GM18498 (cell line): ENCODE measurements at regions not wholly inside any gene's neighbourhood (a gene's known extent, or its start where the extent isn't known, plus 50 kb on each side); places are given as distances from the start of the nearest gene placed in this dataset.

Experiments
- ATAC-seq: cut with Tn5 transposase; IDR thresholded peaks from one replicate; pipeline ENCODE4 v1.9.1; 2021; ENCODE audit warnings: mild to moderate bottlenecking, moderate library complexity; ENCODE audit not compliant: unreplicated experiment

DNA sequence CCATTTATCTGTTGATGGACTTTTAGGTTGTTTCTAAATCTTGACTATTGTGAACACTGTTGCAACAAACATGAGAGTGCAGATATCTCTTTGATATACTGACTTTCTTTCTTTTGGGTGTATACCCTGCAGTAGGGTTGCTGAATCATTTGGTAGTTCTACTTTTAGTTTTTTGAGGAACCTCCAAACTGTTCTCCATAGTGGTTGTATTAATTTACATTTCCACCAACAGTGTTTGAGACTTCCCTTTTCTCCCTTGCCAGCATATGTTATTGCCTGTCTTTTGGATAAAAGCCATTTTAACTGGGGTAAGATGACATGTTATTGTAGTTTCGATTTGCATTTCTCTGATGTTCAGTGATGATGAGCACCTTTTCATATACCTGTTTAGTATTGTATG lies 330.0 kb downstream of the DDX10 start:
- ATAC-seq, result no peak

DNA sequence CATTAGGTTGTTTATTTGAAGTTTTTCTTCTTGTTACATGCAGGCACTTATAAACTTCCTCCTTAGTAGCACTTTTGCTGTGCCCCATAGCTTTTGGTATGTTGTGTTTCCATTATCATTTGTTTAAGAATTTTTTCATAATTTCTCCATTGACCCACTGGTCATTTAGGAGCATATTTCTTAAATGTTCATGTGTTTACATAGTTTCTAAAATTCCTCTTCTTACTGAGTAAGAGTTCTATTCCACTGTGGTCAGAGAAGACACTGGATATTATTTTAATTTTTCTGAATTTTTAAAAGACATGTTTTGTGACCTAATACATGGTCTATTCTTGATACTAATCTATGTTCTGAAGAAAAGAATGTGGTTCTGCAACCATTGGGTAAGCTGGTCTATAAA lies 333.0 kb downstream of the DDX10 start:
- no peak for ATAC-seq

DNA sequence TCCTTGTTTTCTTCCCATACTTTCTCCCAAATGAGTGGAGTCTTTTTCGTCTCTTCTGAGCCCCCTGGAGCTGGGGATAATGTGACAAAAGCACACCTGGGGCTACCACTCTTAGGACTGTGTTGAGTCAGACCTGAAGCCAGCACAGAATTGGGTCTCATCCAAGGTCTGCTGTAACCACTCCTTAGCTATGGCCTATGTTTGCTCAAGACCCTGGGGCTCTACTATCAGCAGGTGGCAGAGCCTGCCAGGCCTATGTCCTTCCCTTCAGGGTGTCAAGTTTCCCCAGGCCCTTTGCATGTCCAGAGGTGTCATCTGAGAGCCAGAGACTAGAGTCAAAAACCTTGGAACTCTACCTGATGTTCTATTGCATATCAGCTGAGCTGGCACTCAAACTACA lies 335.7 kb downstream of the DDX10 start:
- ATAC-seq, result no peak

DNA sequence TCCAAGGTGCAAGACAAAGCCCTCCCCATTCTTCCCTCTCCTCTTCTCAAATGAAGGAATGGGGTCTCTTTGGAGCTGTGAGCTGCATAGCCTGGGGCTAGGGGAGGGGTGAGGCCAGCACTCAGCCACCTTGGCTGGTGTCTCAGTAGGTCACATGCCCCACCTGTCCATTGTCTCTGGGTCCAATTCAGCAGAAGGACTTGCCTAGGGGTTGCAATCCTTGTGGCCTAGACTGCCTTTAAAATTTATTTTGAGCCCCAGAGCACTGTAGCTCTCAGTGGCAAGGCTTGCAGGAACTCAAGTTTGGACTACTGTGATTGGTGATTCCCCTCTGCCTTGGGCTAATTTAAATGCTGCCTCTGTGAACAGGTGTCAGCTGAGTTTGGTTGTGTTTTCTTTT lies 336.7 kb downstream of the DDX10 start:
- no peak for ATAC-seq

DNA sequence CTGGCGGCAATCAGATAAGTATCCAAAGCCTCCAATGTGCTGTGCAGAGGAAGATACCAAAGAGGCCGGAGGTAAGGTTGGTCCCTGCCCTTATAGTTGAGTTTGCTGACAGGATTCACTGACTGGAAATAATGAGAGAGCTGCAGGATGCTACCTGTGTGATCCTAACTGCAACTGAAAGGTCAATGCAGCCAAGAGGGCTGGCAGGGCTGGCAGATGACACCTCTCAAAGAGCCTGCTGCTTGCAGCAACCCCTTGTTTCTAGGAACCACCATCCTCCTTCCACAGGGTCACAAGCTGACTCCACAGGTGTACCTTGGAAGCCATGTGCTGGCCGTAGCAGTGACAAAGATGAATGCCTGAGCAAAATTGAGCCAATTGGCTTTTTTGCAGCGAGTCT lies 348.1 kb downstream of the DDX10 start:
- no peak for ATAC-seq

DNA sequence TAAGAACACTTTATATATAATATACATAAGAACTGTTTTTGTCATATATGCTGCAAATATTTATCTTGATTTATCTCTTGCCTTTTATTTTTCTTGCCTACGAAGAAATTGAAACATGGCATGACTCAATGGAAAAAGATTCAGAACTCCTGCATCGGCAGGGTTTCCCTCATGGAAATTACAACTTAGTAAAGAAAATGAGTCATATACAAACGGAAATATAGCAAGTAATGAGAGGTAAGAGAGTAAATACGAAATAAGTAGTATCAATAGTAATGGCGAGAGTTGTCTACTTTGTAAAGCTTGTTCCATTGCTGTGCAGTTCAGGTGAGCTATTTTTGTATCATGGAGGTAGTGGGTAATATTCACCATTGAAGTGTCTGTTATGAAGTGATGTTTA lies 350.4 kb downstream of the DDX10 start:
- no peak for ATAC-seq

DNA sequence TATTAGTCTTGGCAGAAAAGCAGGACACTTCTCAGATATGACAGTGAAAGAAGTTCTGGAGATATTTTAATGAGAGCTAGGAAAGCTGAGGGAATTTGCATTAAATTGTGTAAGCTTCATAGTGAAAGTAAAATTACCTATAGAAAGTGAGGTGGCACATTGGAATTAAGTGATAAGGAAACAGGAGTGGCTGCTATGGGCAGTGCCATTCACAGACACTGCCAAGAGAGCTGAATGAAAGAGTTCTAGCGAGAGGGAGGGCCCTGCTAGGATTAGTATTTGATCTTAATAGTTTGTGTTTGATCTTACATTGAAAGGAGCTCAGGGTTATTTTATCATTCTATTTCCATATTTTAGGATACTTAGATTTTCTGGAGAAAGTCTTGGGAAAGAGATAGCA lies 351.9 kb downstream of the DDX10 start:
- ATAC-seq, result no peak

DNA sequence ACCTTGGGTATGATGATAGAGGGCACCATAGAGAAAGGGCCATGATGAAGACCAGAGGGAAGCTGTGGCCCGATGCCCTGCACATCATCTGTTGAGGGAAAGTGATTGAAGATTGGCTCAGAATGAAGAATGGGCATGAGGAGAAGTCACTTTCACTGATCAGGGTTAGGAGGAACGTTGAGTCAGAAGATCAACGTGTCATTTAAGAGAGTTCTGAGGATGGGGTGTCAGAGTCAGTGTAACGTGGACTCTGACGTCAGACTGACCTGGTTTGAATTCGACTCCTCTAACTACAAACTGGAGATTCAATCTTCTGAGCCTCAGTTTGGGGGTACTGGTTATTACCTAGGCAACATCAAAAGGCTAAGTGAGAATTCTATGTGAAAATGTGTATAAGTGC lies 352.6 kb downstream of the DDX10 start:
- no peak for ATAC-seq

DNA sequence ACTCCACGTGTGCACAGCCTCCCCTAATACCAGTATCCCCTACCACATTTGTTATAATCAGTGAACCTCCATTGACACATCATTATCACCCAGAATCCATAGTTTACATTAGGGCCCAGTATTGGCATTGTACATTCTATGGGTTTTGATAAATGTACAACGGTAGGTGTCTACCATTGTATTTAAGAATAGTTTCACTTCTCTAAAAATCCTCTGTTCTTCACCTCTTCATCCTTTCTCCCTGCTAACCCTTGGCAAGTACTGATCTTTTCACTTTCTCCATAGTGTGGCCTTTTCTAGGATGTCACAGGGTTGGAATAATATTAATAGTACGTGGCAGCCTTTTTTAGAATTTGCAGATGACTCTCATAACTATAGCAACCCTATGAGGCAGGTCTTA lies 353.8 kb downstream of the DDX10 start:
- ATAC-seq, result no peak

DNA sequence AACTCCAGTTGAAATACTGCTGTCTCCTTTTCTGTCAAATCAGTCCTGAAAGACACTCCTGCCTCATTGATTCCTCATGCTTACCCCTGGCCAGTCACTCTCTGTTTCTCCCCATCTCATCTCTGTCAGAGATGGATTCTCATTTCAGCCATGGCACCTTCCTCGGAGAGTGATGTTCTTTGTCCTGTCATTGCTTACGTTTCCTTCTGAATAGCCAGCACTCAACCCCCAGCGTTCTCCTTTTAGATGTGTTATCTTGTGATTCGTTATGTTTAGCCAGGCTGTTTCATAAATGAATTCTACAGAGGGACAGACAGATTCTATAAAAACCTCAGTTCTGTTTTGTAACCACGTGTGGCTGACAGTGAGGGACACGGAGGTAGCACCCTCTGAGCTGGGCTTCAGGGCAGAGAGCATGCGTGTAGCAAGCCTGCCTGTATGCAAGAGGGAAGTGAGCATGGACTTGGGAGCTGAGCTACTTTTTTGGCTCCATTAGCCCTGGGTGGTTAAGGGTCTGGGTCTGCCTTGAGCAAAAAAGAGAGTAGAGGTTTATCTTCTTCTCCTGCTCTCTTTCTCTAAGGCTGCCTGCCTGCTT lies 354.6 kb downstream of the DDX10 start:
- ATAC-seq, result no peak

DNA sequence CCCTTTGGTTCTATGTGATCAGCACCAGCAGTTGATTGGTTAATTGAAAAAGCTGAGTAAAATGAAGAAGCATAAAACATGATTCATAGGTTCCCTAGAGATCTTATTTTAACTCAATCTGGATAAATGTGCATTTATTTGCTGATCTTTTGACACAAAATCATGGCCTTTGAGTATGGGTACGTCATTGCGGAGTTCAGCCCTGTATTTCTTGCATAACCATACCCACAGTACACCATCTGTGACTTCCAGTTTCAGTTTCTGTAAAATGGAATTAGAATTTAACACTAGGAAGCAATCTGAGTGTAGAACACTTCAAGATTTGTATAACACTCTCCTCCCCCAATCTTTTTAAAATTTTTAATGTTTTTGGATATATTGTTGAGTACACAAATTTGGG lies 358.2 kb downstream of the DDX10 start:
- ATAC-seq, result no peak

DNA sequence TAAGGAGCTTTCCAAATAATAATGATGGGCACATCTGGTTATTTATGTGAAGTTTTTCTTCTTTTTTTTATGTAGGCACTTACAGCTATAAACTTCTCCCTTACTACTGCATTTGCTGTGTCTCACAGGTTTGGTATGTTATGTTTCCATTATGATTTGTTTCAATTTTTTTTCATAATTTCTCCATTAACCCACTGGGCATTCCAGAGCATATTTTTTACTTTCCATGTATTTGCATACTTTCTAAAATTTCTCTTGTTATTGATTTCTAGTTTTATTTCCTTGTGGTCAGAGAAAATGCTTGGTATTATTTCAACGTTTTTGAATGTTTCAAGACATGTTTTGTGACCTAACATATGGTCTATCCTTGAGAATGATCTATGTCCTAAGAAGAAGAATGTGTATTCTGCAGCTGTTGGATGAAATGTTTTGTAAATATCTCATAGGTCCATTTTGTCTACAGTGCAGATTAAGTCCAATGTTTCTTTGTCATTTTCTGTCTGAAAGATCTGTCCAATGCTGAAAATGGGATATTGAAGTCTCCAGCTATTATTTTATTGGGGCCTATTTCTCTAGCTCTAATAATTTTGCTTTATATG lies 362.1 kb downstream of the DDX10 start:
- ATAC-seq, result no peak

DNA sequence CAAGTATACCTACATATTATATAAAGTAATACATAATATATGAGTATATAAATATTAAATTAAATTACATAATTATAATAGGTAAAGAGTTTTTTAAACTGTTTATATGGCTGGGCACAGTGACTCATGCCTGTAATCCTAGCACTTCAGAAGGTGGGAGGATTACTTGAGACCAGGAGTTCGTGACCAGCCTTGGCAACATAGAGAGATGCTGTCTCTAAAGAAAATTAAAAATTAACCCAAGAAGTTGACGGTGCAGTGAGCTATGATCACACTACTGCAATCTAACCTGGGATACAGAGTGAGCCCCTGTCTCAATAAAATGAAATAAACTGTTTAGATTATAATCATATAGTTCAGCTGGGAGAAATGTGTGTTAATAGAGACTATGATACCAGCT lies 363.0 kb downstream of the DDX10 start:
- ATAC-seq, result no peak

DNA sequence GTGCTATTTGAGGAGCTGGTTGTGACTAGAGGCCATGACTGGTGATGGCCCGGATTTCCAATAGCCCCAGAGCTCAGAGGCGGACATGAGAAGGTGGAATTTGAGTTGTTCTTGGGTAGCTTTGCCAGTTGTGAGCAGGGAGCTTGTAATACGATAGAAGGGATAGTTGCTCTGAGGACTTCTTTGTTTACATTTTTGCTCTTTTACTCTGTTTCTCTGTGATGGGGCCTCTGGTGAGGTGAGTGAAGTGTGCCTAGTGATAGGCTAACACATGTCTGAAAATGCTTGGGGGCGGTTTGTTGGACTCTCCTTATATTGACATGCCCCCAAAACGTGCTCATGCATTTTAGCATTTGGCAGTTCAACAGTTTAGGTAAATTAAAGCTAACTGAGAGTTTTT lies 365.1 kb downstream of the DDX10 start:
- no peak for ATAC-seq

DNA sequence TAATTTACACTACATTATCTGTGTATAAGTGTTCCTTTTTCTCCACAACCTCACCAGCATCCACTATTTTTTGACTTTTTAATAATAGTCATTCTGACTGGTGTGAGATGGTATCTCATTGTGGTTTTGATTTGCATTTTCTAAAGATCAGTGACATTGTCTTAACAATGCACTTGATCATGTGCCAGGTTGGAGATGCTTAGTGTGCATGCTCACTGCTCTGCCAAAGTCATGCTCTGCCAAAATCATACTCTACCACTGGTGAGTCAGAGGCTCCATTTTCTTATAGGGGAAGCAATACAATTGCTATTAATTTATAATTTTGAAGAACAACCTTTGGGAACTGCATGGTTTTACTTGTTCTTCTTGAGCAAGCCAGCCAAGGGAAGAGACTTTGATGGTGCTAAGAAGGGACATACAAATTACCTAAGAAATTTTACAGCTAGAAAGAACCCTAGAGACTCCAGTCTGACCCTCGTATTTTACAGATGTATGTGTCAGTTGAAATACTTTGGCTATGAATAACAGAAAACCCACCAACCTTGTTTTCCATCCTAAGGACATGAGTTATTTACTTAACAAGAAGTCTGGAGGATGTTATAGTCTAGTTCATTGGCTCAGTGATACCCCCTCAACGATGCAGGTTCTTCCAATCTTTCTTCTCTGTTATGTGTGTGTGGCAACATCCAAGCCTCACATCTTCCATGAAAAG lies 368.9 kb downstream of the DDX10 start:
- no peak for ATAC-seq

DNA sequence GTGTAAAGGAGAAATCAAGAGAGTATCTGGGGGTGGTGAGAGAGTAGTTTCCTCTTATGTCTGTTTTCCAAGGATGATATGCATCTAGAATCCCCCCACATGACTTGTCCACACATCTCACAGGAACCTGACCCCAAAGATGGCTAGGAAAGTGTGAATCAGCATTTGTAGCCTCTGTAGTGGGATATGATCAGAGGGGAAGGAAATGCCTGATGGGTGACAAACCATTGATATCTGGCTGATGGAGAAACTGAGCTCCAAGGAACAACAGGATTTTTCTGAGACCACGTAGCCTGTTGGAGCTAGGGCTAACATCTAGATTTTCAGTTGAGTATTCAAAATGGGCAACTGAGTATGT lies 369.4 kb downstream of the DDX10 start:
- no peak for ATAC-seq

DNA sequence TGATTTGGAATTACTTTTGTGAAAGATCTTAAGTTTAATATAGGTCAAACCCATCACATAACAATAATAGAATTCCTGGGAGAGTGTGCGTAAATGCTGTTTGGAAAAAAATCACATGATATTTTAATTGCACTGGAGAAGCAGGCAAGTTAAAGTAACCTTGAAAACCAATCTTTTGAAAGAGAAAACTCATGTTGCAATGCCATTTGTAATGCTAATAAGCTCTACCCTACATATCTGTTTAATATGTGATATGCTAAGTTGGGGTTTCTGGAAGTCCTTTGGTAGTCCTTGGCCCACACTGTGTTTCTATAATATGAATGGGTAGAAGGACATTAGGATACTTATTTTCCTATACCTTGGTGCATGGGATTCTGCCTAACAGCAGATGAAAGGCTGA lies 370.4 kb downstream of the DDX10 start:
- no peak for ATAC-seq

DNA sequence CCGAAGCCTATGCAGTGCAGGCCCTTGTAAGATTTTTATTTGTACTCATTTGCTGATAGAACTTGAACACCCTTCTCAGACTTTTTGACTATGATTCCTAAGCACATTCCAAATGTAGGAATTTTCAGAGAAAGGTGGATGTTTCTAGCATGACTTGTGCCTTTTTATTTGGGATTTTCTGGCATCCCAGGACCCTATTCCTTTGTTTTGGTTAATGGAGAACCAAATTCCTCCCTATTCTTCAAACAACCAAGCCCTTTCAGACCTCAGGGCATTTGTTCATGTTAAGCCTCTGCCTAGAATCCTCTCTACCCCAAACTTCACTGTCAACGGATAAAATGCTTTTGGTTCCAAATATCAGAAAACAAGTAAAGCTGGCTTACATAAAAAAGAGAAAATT lies 371.1 kb downstream of the DDX10 start:
- no peak for ATAC-seq

DNA sequence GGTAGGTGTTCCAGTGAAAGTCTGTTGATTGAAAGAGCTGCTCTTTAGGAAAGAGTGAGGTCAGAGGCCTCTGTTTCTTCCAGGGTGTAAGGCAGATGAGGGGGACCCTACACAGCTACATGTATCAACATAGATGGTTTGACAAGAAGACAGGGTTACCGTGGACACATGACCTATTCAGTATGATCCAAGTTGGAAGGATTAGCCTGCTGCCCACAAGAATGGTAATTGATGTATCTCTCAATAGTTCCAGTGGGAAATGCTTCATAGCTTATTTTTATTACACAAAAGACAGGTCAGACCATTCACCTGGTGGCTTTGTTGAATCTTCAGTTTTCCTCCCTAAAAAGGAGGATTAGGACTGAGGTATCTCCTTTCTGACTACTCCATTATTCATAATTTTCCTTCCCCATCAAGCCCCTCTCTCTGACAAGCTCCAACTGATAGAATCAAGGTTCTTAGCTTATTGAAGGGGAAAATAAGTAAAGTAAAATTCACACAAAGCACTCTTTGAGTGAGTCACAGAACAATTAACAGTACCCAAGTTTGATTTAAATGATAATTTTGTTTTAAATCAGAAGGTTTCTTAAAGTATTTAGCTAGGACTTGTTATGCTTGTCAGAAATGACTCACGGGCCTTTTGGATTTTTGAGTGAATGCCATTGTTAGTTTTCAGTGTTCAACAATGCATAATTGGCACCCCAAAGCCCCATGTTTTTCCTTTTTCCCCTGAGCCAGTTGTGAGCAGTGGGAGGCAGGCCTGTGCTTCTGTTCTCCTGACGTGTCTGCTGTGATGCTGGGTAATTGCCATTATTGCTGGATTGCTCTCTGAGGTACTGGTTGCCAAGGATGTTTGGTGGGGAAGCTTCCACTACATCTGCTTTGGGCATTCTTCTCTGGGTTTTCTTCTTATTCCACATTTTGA lies 373.2 kb downstream of the DDX10 start:
- no peak for ATAC-seq

DNA sequence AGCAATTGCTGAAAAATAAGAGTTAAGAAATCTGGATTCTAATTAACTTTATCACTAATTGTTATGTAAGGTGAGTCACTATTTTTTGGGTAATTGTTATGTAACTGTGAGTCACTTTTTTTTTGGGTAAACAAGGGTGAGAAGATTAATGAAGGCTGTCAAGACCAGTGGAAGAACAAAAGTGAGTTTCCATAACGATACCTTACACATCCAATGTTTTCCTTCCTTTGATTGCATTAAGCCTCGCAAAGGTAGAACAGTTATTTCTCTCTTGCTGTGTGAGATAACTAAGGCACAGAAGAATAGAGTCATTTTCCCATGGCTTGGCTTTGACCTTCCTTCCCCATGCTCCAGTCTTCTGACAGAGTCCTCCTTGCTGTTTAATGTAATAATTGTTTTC lies 374.7 kb downstream of the DDX10 start:
- no peak for ATAC-seq

DNA sequence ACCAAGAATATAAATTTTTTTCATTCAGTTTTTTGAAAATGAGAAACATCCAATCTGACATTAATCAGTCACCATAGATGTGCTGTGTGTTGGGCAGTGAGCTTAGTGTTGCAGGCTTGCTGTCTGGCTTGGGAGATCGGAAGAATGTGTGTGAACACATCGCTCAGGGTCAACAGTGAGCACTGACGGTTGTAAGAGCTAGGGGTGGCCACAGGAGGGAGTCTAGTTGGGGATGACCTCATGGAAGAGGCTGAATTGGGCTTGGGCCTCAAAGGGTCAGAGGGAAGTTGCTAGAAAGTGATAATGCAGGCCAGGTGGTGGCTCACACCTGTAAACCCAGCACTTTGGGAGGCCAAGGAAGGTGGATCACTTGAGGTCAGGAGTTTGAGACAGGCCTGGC lies 375.4 kb downstream of the DDX10 start:
- no peak for ATAC-seq

DNA sequence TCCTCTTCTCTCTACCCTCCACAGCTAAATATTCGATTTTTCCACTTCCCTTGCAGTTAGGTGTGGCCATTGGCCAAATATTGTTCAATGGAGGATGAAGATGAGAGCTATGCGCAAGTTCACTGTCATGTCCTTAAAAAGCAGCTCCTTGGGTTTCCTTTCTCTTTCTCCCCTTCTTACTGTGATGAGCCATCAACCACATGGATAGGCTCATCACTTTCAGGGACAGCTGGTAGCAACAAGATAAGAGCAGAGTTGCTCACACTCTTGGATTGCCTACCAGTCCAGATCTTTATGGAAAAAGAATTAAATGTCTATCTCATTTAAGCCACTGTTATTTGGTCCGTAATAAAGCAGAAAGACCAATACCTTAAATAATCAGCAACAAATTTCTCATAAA lies 377.0 kb downstream of the DDX10 start:
- ATAC-seq, result no peak
